ENCODE measurements at regions not wholly inside any gene's neighbourhood (a gene's known extent, or its start where the extent isn't known, plus 50 kb on each side); places are given as distances from the start of the nearest gene placed in this dataset.
A peak's percentile ranks its signal among the peaks of the same experiment; 100 is the strongest.

DNA sequence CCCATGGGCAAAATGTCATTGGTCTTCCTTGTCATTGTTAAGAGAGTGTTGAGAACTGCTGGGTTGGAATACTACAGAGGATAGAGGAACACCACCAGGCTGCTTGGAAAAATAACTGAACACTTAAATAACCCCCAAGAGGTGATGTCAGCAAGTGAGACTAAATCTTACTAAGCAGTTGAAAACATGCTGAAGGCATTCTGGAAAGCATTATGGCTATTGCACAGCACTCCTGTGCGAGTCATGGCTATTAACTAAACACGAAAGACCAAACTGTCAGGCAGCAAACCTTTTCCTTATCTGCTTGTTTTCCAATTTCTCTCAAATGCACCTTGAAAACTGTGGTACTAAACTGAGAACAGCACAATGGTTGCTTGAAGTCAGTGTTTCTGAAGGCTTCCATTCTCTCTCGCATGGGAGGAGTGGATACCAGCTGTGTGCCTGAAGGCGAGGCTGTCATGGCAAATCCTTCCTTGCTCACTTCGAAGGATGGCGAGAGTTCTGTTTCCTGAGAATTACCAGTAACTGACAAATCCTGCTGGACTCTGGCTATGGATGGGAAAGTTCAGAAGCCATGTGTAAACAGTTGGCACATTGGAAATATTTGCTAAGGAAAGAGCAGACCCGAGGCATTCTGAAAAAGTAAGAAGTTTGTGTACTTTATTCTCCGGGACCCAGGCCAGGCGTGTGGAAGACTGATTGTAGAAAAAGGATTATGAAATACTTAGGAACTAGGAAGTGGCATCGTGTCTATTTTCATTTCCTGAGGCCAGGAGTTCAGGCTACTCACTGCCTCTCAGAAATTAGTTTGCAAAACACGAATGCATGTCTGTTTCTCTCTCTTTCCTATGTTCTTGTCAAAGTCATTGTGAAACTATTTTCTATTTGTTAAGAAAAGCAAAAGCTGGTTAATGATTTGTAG lies 182.1 kb downstream of the DMRT2 start:
- Histone ChIP-seq H4K20me1 (ENCODE audit: low read length) (no peaks in the 10 kb centered on the region), H3K79me2 (ENCODE audit: low read length) (no peaks in the 10 kb centered on the region), H3F3A (ENCODE audit: low read length, unreplicated experiment) (no peaks in the 10 kb centered on the region), H3K27ac (ENCODE audit: low read length) (peak overlapping the region; percentile 81), H3K9me2 (replicated peaks; ENCODE audit: low read length) (no peaks in the 10 kb centered on the region), H3K4me2 (ENCODE audit: low read length) (peak overlapping the region; percentile 83), H2AFZ (ENCODE audit: low read length) (peak overlapping the region; percentile 72), H3K27me3 (ENCODE audit: low read length) (no peaks in the 10 kb centered on the region), H3K36me3 (ENCODE audit: low read depth, low read length) (no peaks in the 10 kb centered on the region), H3K4me1 (ENCODE audit: insufficient read depth, low read length) (peaks cover 25% of the 10 kb centered on the region), H3K9ac (ENCODE audit: low read length) (no peak overlapping the region), H3K9me3 (ENCODE audit: low read length) (no peaks in the 10 kb centered on the region), H3K4me3 (ENCODE audit: low read length) (peak overlapping the region; percentile 52)
- no peak for TF ChIP-seq EZH2phosphoT487 (IDR thresholded peaks at IDR 0.05; ENCODE audit: borderline replicate concordance, low read length)
- TF ChIP-seq EZH2 (IDR thresholded peaks at IDR 0.05; ENCODE audit: low read length, unreplicated experiment): no peak
- TF ChIP-seq, protein P1, sequence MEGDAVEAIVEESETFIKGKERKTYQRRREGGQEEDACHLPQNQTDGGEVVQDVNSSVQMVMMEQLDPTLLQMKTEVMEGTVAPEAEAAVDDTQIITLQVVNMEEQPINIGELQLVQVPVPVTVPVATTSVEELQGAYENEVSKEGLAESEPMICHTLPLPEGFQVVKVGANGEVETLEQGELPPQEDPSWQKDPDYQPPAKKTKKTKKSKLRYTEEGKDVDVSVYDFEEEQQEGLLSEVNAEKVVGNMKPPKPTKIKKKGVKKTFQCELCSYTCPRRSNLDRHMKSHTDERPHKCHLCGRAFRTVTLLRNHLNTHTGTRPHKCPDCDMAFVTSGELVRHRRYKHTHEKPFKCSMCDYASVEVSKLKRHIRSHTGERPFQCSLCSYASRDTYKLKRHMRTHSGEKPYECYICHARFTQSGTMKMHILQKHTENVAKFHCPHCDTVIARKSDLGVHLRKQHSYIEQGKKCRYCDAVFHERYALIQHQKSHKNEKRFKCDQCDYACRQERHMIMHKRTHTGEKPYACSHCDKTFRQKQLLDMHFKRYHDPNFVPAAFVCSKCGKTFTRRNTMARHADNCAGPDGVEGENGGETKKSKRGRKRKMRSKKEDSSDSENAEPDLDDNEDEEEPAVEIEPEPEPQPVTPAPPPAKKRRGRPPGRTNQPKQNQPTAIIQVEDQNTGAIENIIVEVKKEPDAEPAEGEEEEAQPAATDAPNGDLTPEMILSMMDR (conservative IDR thresholded peaks at IDR 0.05; ENCODE audit: low read depth, low read length): no peak
- DNase-seq: peak; percentile 83
- no TSS peak for BruUV-seq (replicated peaks)
- intact Hi-C loops (cut with micrococcal nuclease): loop anchor here (10.0 kb wide), 1 partner anchor 77 kb away; no protein-coding TSS in a partner anchor
- ChIA-PET POLR2A (ENCODE audit: unreplicated experiment) (no interaction called here), CTCF (no interaction called here)
- ATAC-seq: peak; percentile 88

GRCh38 chr9:1233568-1233967 lies 183.4 kb downstream of the DMRT2 start:
- Histone ChIP-seq H2AFZ (ENCODE audit: low read length) (no peak overlapping the region), H3K27ac (ENCODE audit: low read length) (no peak overlapping the region), H3K9me3 (ENCODE audit: low read length) (no peaks in the 10 kb centered on the region), H3K4me2 (ENCODE audit: low read length) (no peak overlapping the region), H3K79me2 (ENCODE audit: low read length) (no peaks in the 10 kb centered on the region), H3K27me3 (ENCODE audit: low read length) (no peaks in the 10 kb centered on the region), H4K20me1 (ENCODE audit: low read length) (no peaks in the 10 kb centered on the region), H3K9ac (ENCODE audit: low read length) (no peak overlapping the region), H3K4me1 (ENCODE audit: insufficient read depth, low read length) (peaks cover 25% of the 10 kb centered on the region), H3F3A (ENCODE audit: low read length, unreplicated experiment) (no peaks in the 10 kb centered on the region), H3K36me3 (ENCODE audit: low read depth, low read length) (no peaks in the 10 kb centered on the region), H3K4me3 (ENCODE audit: low read length) (no peak overlapping the region), H3K9me2 (replicated peaks; ENCODE audit: low read length) (no peaks in the 10 kb centered on the region)
- CTCF ChIA-PET: no interaction called here
- POLR2A ChIA-PET (ENCODE audit: unreplicated experiment): no interaction called here
- TF ChIP-seq, protein P1 (conservative IDR thresholded peaks at IDR 0.05; ENCODE audit: low read depth, low read length): no peak
- TF ChIP-seq EZH2phosphoT487 (IDR thresholded peaks at IDR 0.05; ENCODE audit: borderline replicate concordance, low read length) (no peak), EZH2 (IDR thresholded peaks at IDR 0.05; ENCODE audit: low read length, unreplicated experiment) (no peak)
- ATAC-seq: no peak
- intact Hi-C loops (cut with micrococcal nuclease): loop anchor here (10.0 kb wide), 1 partner anchor 79 kb away; no protein-coding TSS in a partner anchor
- no TSS peak for BruUV-seq (replicated peaks)
- DNase-seq: no peak

DNA sequence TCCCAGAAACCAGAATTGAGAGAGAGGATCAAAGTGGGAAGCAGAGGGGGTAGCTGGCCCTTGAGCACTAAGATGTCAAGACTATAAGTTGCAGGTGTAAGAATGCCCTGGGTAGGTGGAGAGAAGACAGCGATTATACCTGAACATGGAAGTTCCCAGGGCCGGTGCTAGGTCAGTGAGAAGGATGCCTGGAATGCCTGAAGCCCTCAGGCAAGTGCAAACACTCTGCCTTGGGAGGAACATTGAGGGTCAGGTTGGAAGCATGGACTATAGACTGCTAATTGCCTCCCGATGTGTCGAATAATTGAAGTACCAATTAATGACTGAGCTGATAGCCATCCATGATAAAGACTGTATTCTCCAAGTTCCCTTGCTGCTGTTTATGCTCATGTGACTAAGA lies 185.5 kb downstream of the DMRT2 start:
- intact Hi-C loops (cut with micrococcal nuclease): loop anchor here (10.0 kb wide), 1 partner anchor 81 kb away; no protein-coding TSS in a partner anchor
- BruUV-seq (replicated peaks): no TSS peak
- Histone ChIP-seq H3K9me3 (ENCODE audit: low read length) (no peaks in the 10 kb centered on the region), H3F3A (ENCODE audit: low read length, unreplicated experiment) (no peaks in the 10 kb centered on the region), H3K9ac (ENCODE audit: low read length) (no peak overlapping the region), H3K4me2 (ENCODE audit: low read length) (no peak overlapping the region), H3K27me3 (ENCODE audit: low read length) (no peaks in the 10 kb centered on the region), H3K9me2 (replicated peaks; ENCODE audit: low read length) (no peaks in the 10 kb centered on the region), H3K27ac (ENCODE audit: low read length) (no peak overlapping the region), H3K79me2 (ENCODE audit: low read length) (no peaks in the 10 kb centered on the region), H3K4me1 (ENCODE audit: insufficient read depth, low read length) (peaks cover 25% of the 10 kb centered on the region), H2AFZ (ENCODE audit: low read length) (no peak overlapping the region), H4K20me1 (ENCODE audit: low read length) (no peaks in the 10 kb centered on the region), H3K4me3 (ENCODE audit: low read length) (no peak overlapping the region), H3K36me3 (ENCODE audit: low read depth, low read length) (no peaks in the 10 kb centered on the region)
- ATAC-seq (no peak), DNase-seq (no peak)
- ChIA-PET POLR2A (ENCODE audit: unreplicated experiment) (interaction anchor here (0.6 kb wide), 2 partner anchors 35 to 1235 kb away, joined by 5 to 6 read pairs; no protein-coding TSS in a partner anchor), CTCF (interaction anchor here (1.0 kb wide), 1 partner anchor 226 kb away, joined by 3 read pairs; no protein-coding TSS in a partner anchor)
- TF ChIP-seq, protein P1 (conservative IDR thresholded peaks at IDR 0.05; ENCODE audit: low read depth, low read length): no peak
- TF ChIP-seq EZH2phosphoT487 (IDR thresholded peaks at IDR 0.05; ENCODE audit: borderline replicate concordance, low read length) (no peak), EZH2 (IDR thresholded peaks at IDR 0.05; ENCODE audit: low read length, unreplicated experiment) (no peak)
